Astrocyte (in vitro differentiated cells and primary cell): ENCODE measurements at regions not wholly inside any gene's neighbourhood (a gene's known extent, or its start where the extent isn't known, plus 50 kb on each side); places are given as distances from the start of the nearest gene placed in this dataset.

Experiments used
- DNase-seq: peaks from one replicate; pipeline ENCODE4 v3.0.0-alpha.2; 2010; ENCODE audit warnings: low read depth
- FAIRE-seq: peaks from 2 replicates; lab custom pipeline; 2011; peaks lifted over from hg19 to GRCh38; lab: Jason Lieb, UNC
- H2AFZ ChIP-seq: 2 replicates; pipeline ENCODE4 v1.6.0; 2012; ENCODE audit warnings: low read depth, low read length, inconsistent platforms
- H3K27ac ChIP-seq: 2 replicates; pipeline ENCODE4 v1.5.1; 2011; ENCODE audit warnings: low read depth, low read length, inconsistent platforms
- H3K27me3 ChIP-seq: 2 replicates; pipeline ENCODE4 v1.6.0; 2011; ENCODE audit warnings: low read length, inconsistent platforms; ENCODE audit not compliant: insufficient read depth
- H3K36me3 ChIP-seq: 2 replicates; pipeline ENCODE4 v1.5.1; 2011; ENCODE audit warnings: low read length, inconsistent platforms; ENCODE audit not compliant: insufficient read depth
- H3K4me1 ChIP-seq: 2 replicates; pipeline ENCODE4 v1.5.1; 2011; ENCODE audit warnings: low read length, inconsistent platforms; ENCODE audit not compliant: insufficient read depth
- H3K4me2 ChIP-seq: 2 replicates; pipeline ENCODE4 v1.6.0; 2012; ENCODE audit warnings: low read length, inconsistent platforms
- H3K4me3 ChIP-seq: 2 replicates; pipeline ENCODE4 v1.5.1; 2011; ENCODE audit warnings: low read depth, mild to moderate bottlenecking, low read length, inconsistent platforms; ENCODE audit not compliant: insufficient read depth
- H3K79me2 ChIP-seq: 2 replicates; pipeline ENCODE4 v1.6.0; 2012; ENCODE audit warnings: mild to moderate bottlenecking, low read length, inconsistent platforms; ENCODE audit not compliant: insufficient read depth
- H3K9ac ChIP-seq: 2 replicates; pipeline ENCODE4 v1.6.0; 2012; ENCODE audit warnings: mild to moderate bottlenecking, low read length, inconsistent platforms
- H3K9me3 ChIP-seq: 2 replicates; pipeline ENCODE4 v1.5.1; 2012; ENCODE audit warnings: low read depth, mild to moderate bottlenecking, low read length, inconsistent platforms; ENCODE audit not compliant: insufficient read depth
- H4K20me1 ChIP-seq: 2 replicates; pipeline ENCODE4 v1.6.0; 2012; ENCODE audit warnings: low read length, inconsistent platforms; ENCODE audit not compliant: insufficient read depth
- H3K27ac Mint-ChIP-seq: one replicate; pipeline ENCODE4 v1.8.0; 2021; ENCODE audit warnings: mild to moderate bottlenecking, mixed read lengths; ENCODE audit not compliant: unreplicated experiment
- H3K27me3 Mint-ChIP-seq: one replicate; pipeline ENCODE4 v1.8.0; 2021; ENCODE audit warnings: low read depth, mixed read lengths; ENCODE audit not compliant: unreplicated experiment
- H3K36me3 Mint-ChIP-seq: one replicate; pipeline ENCODE4 v1.8.0; 2021; ENCODE audit warnings: low read depth, mixed read lengths; ENCODE audit not compliant: unreplicated experiment
- H3K4me1 Mint-ChIP-seq: one replicate; pipeline ENCODE4 v1.8.0; 2021; ENCODE audit warnings: low read depth, mixed read lengths; ENCODE audit not compliant: unreplicated experiment
- H3K4me3 Mint-ChIP-seq: one replicate; pipeline ENCODE4 v1.8.0; 2021; ENCODE audit warnings: mild to moderate bottlenecking, moderate library complexity, mixed read lengths; ENCODE audit not compliant: unreplicated experiment
- H3K9me3 Mint-ChIP-seq: one replicate; pipeline ENCODE4 v1.8.0; 2021; ENCODE audit warnings: mild to moderate bottlenecking, mixed read lengths; ENCODE audit not compliant: unreplicated experiment
- EZH2 ChIP-seq: IDR thresholded peaks from 2 replicates; pipeline ENCODE4 v1.6.1; 2012; ENCODE audit warnings: mild to moderate bottlenecking, low read length, inconsistent platforms; ENCODE audit not compliant: insufficient read depth
- TF ChIP-seq, protein P1 (sequence below): IDR thresholded peaks from 2 replicates; pipeline ENCODE4 v1.5.1; 2011; ENCODE audit warnings: low read depth, mild to moderate bottlenecking, inconsistent platforms, low read length, moderate library complexity; ENCODE audit not compliant: insufficient read depth

- no peak for DNase-seq
- H3K4me2 ChIP-seq: peak overlapping the region; percentile 43
- H3K4me1 Mint-ChIP-seq: peaks cover 46% of the 10 kb centered on the region
- H3K9ac ChIP-seq: peak overlapping the region; percentile 52
- H3K36me3 Mint-ChIP-seq: no peaks in the 10 kb centered on the region
- H3K4me3 Mint-ChIP-seq: no peak overlapping the region
- no peak overlapping the region for H3K4me3 ChIP-seq
- H3K27ac ChIP-seq: peak overlapping the region; percentile 92
- peaks cover 6% of the 10 kb centered on the region for H3K27me3 Mint-ChIP-seq
- no peaks in the 10 kb centered on the region for H3K27me3 ChIP-seq
- TF ChIP-seq, protein P1, sequence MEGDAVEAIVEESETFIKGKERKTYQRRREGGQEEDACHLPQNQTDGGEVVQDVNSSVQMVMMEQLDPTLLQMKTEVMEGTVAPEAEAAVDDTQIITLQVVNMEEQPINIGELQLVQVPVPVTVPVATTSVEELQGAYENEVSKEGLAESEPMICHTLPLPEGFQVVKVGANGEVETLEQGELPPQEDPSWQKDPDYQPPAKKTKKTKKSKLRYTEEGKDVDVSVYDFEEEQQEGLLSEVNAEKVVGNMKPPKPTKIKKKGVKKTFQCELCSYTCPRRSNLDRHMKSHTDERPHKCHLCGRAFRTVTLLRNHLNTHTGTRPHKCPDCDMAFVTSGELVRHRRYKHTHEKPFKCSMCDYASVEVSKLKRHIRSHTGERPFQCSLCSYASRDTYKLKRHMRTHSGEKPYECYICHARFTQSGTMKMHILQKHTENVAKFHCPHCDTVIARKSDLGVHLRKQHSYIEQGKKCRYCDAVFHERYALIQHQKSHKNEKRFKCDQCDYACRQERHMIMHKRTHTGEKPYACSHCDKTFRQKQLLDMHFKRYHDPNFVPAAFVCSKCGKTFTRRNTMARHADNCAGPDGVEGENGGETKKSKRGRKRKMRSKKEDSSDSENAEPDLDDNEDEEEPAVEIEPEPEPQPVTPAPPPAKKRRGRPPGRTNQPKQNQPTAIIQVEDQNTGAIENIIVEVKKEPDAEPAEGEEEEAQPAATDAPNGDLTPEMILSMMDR: no peak
- TF ChIP-seq EZH2: no peak
- H3K27ac Mint-ChIP-seq: peak overlapping the region; percentile 83
- H3K9me3 Mint-ChIP-seq: peaks cover 2% of the 10 kb centered on the region
- H3K4me1 ChIP-seq: peaks cover 50% of the 10 kb centered on the region
- peak overlapping the region; percentile 0 for H2AFZ ChIP-seq
- FAIRE-seq: no peak
- no peaks in the 10 kb centered on the region for H3K9me3 ChIP-seq
- H3K79me2 ChIP-seq: no peaks in the 10 kb centered on the region
- no peaks in the 10 kb centered on the region for H4K20me1 ChIP-seq
- H3K36me3 ChIP-seq: no peaks in the 10 kb centered on the region
Measured at GRCh38 chr10:29946614-29946952, 112.8 kb downstream of the JCAD start.

DNA sequence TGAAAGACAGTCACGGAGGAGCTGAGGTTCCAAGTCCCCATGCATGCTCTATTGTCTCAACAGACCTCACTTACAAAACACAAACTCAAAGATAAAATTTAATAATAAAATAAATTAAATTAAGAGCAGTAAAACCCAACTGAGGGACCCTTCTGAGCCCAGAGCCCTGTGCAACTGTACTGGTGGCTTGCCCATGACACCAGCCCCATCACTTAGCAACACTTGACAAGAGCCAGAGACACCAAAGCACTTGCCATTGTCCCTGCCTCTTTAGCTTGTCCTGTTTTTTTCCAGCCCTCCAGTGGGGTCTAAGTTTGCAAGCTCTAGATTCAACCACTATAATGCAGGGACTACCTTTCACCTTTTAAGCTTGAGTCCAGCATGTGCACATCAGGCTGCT is 117.9 kb downstream of the JCAD start:
- H3K9me3 Mint-ChIP-seq: peaks cover 4% of the 10 kb centered on the region
- Histone ChIP-seq H4K20me1 (no peaks in the 10 kb centered on the region), H3K9ac (no peak overlapping the region), H3K4me2 (no peak overlapping the region), H3K9me3 (no peaks in the 10 kb centered on the region), H2AFZ (no peak overlapping the region), H3K27ac (no peak overlapping the region), H3K36me3 (no peaks in the 10 kb centered on the region), H3K4me1 (no peaks in the 10 kb centered on the region), H3K79me2 (no peaks in the 10 kb centered on the region), H3K4me3 (no peak overlapping the region), H3K27me3 (no peaks in the 10 kb centered on the region)
- TF ChIP-seq, protein P1: no peak
- no peak for TF ChIP-seq EZH2
- DNase-seq: no peak
- no peak for FAIRE-seq
- no peaks in the 10 kb centered on the region for H3K36me3 Mint-ChIP-seq
- H3K27ac Mint-ChIP-seq: no peak overlapping the region
- no peak overlapping the region for H3K4me3 Mint-ChIP-seq
- peaks cover 9% of the 10 kb centered on the region for H3K27me3 Mint-ChIP-seq
- H3K4me1 Mint-ChIP-seq: peaks cover under 1% of the 10 kb centered on the region

- Histone ChIP-seq H2AFZ (no peak overlapping the region), H3K4me1 (no peaks in the 10 kb centered on the region), H3K79me2 (no peaks in the 10 kb centered on the region), H3K36me3 (no peaks in the 10 kb centered on the region), H4K20me1 (no peaks in the 10 kb centered on the region), H3K4me3 (no peak overlapping the region), H3K9ac (no peak overlapping the region), H3K4me2 (no peak overlapping the region), H3K27ac (no peak overlapping the region), H3K9me3 (peaks cover 9% of the 10 kb centered on the region), H3K27me3 (no peaks in the 10 kb centered on the region)
- FAIRE-seq (no peak), DNase-seq (no peak)
- Mint-ChIP-seq H3K27me3 (peaks cover 4% of the 10 kb centered on the region), H3K36me3 (no peaks in the 10 kb centered on the region), H3K27ac (no peak overlapping the region), H3K4me3 (no peak overlapping the region), H3K4me1 (no peaks in the 10 kb centered on the region), H3K9me3 (peaks cover 17% of the 10 kb centered on the region)
- TF ChIP-seq EZH2: no peak
- TF ChIP-seq, protein P1: no peak
Measured at GRCh38 chr10:29932991-29933390, 126.4 kb downstream of the JCAD start.
